Prostate gland (tissue), 2 donors: ENCODE measurements at regions not wholly inside any gene's neighbourhood (a gene's known extent, or its start where the extent isn't known, plus 50 kb on each side); places are given as distances from the start of the nearest gene placed in this dataset.

Experiments
- DNase-seq: peaks from one replicate; pipeline ENCODE4 v3.0.0-alpha.2; 2019; ENCODE audit warnings: low spot score
- H3K27ac ChIP-seq, 2 donors: fragments of 200-600 bp; sonication (generic); 2 replicates each; pipeline ENCODE4 v1.5.1; 2017 to 2019
- H3K27me3 ChIP-seq: fragments of 200-600 bp; sonication (generic); replicated peaks from 2 replicates; pipeline ENCODE4 v1.5.1; 2019; ENCODE audit not compliant: insufficient read depth
- H3K36me3 ChIP-seq, 2 donors: fragments of 200-600 bp; sonication (generic); 1 replicate in 1 of 2; 2 replicates in 1 of 2; pipeline versions ENCODE4 v1.5.1 to v1.8.1; 2017 to 2019
- H3K4me1 ChIP-seq: fragments of 200-600 bp; sonication (generic); replicated peaks from 2 replicates; pipeline ENCODE4 v1.5.1; 2019
- H3K4me3 ChIP-seq, 2 donors: fragments of 200-600 bp; sonication (generic); 2 replicates each; pipeline ENCODE4 v1.5.1; 2017 to 2019
- H3K9me3 ChIP-seq: fragments of 200-600 bp; sonication (generic); 2 replicates; pipeline ENCODE4 v1.5.1; 2017
- POLR2A ChIP-seq: fragments of 450-650 bp; IDR thresholded peaks from one replicate; pipeline ENCODE4 v1.6.1; 2016; ENCODE audit warnings: antibody characterized with exemption, mild to moderate bottlenecking
- POLR2AphosphoS5 ChIP-seq: sonication (generic); formaldehyde crosslinking; IDR thresholded peaks from one replicate; pipeline ENCODE4 v1.6.1; 2017; ENCODE audit warnings: antibody characterized with exemption
- WGBS: methylation state at CpG from one replicate; pipeline ENCODE4 v1.1.5; 2018; 5-methylcytosine and 5-hydroxymethylcytosine counted together
- intact Hi-C: fragments of 100-400 bp; cut with DNase I; formaldehyde crosslinking; loops from one replicate; pipeline ENCODE4 v1.14.2; 2022
- TF ChIP-seq, protein P1 (sequence below), 4 experiments: fragments of 200-600 bp in 2 of 4; fragments of 450-650 bp in 2 of 4; sonication (generic) in 2 of 4; IDR thresholded peaks; 1 replicate in 3 of 4; 2 replicates in 1 of 4; pipeline ENCODE4 v1.5.1; 2016 to 2019; ENCODE audit warnings: antibody characterized with exemption in 4 of 4, mild to moderate bottlenecking in 2 of 4, moderate library complexity in 2 of 4

DNA sequence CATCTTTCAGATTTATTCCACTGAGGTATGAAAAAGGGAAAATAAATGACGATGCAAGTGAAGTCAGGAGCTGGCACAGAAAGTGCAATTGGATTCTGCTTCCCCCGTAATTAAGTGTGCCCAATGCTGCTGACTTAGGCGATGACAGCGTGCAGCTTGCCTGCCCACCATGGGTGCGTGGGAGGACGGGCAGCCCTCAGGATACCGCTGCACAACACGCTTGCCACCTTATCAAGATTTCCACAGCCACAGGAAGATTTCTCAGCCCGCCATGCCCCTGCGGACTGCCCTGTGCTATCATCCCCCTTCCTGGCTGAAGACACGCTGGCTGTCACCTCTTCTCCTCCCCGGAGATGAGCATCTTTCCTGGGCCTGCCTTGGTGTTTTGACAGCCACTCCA, 103.3 kb upstream of the BACH2 start:
- Histone ChIP-seq H3K9me3 (no peaks in the 10 kb centered on the region), H3K27ac (no peak overlapping the region), H3K27me3 (no peaks in the 10 kb centered on the region), H3K4me3 (no peak overlapping the region), H3K4me1 (no peaks in the 10 kb centered on the region), H3K36me3 (no peaks in the 10 kb centered on the region)
- 85% methylated on average over 12 of the region's 12 CpGs for whole genome bisulfite sequencing
- intact Hi-C loops: loop anchor here (10.0 kb wide), 1 partner anchor 455 kb away; no protein-coding TSS in a partner anchor
- TF ChIP-seq, protein P1, sequence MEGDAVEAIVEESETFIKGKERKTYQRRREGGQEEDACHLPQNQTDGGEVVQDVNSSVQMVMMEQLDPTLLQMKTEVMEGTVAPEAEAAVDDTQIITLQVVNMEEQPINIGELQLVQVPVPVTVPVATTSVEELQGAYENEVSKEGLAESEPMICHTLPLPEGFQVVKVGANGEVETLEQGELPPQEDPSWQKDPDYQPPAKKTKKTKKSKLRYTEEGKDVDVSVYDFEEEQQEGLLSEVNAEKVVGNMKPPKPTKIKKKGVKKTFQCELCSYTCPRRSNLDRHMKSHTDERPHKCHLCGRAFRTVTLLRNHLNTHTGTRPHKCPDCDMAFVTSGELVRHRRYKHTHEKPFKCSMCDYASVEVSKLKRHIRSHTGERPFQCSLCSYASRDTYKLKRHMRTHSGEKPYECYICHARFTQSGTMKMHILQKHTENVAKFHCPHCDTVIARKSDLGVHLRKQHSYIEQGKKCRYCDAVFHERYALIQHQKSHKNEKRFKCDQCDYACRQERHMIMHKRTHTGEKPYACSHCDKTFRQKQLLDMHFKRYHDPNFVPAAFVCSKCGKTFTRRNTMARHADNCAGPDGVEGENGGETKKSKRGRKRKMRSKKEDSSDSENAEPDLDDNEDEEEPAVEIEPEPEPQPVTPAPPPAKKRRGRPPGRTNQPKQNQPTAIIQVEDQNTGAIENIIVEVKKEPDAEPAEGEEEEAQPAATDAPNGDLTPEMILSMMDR (IDR thresholded peaks at IDR 0.05): no peak
- no peak for TF ChIP-seq POLR2A
- TF ChIP-seq POLR2AphosphoS5: no peak
- no peak for DNase-seq

DNA sequence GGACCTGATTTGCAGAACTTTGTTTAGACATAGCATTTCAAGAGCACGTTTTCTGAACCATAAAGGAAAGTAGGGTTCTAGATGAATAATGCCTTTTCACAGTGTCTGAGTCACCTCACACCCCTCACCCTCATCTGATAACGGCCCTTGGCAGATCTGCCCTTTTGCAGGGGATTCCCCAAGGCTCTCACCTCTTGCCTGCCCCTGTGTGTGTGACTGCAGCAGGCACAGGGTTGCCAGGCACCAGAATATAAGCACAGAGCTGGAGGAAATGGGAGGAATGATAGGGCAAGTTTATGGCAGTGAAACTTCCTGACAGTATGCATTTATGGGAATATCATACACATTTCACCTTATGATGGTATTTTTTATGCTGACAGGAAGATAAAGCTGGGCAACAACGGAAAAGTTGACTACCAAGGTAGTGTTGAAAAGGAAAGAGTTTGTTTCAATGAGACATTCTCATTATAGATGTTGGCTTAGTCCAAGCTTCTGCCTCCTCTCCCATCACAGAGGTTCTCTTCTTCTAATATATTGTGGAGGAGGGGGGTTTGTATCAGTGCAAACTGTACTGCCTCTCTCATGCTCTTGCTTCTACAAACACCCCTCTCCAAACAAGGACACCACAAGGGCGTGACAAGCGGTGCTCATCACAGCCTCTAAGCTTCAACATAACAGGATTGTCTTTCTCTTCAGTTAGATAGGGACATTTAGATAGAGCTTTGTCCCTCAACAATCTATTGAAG, 101.5 kb upstream of the BACH2 start:
- Histone ChIP-seq H3K27me3 (no peaks in the 10 kb centered on the region), H3K9me3 (no peaks in the 10 kb centered on the region), H3K36me3 (no peaks in the 10 kb centered on the region), H3K4me3 (no peak overlapping the region), H3K27ac (no peak overlapping the region), H3K4me1 (no peaks in the 10 kb centered on the region)
- intact Hi-C loops: loop anchor here (10.0 kb wide), 1 partner anchor 453 kb away; no protein-coding TSS in a partner anchor
- DNase-seq: no peak
- 68% methylated on average over 5 of the region's 5 CpGs for WGBS
- no peak for TF ChIP-seq POLR2AphosphoS5

- WGBS: 78% methylated on average over 4 of the region's 4 CpGs
- DNase-seq: no peak
- intact Hi-C loops: loop anchor here (10.0 kb wide), 1 partner anchor 452 kb away; no protein-coding TSS in a partner anchor
Observed at GRCh38 chr6:90397047-90397446, 100.4 kb upstream of the BACH2 start.

DNA sequence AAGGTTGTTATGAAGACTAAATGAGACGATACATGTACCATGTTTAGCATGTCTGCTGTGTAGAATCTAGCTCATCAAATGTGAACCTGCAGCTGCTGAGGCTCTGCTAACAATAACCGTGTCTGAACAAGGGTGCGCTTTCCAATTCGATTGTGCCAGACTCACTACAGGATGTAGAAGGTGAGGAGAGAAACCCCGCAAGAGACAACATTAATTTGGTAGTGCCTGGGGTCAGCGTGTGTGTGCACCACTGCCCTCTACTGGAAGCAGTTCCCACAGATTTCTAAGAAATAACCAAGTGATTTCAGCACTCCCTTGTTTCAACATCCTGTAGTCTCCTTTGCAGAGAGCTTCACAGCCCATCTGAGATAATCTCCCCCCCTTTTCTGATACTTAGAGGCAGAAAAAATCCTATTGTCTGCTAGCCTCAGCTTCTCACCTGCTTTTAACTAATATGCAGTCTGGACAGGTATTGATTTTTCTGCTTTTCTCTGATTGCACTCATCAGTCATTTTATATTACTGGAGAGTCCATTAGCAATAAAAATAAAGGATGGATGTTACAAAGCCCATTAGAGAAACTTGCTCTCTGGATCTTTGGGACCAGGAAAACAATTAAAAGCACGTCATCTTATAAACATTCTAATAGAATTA, 96.7 kb upstream of the BACH2 start:
- peak; percentile 63 for DNase-seq

More at GRCh38 chr6:90397047-90397446, 100.4 kb upstream of the BACH2 start:
- Histone ChIP-seq H3K9me3 (no peaks in the 10 kb centered on the region), H3K36me3 (no peaks in the 10 kb centered on the region), H3K4me3 (no peak overlapping the region), H3K4me1 (no peaks in the 10 kb centered on the region), H3K27ac (no peak overlapping the region), H3K27me3 (no peaks in the 10 kb centered on the region)
- TF ChIP-seq, protein P1 (IDR thresholded peaks at IDR 0.05): no peak
- TF ChIP-seq POLR2AphosphoS5 (no peak), POLR2A (no peak)

DNA sequence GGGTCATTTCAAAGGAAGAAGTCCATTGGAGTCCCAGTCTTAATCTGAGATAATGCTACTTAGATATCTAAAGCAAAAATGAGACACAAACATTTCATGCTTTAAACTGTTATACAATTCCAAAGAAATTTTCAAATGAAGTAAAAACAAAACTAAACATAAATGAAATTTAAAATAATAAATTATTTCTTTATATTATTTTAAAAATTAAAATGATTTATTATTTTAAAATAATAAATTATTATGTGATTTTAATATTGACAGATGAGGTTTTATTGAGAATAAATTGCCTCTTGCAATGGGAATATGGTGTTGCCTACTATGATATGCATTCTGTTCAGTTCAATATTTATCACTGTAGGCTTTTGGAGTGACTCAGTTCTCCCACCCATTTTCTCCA, 93.7 kb upstream of the BACH2 start:
- Histone ChIP-seq H3K4me3 (no peak overlapping the region), H3K27ac (no peak overlapping the region), H3K4me1 (no peaks in the 10 kb centered on the region), H3K36me3 (no peaks in the 10 kb centered on the region), H3K9me3 (no peaks in the 10 kb centered on the region), H3K27me3 (no peaks in the 10 kb centered on the region)
- no peak for DNase-seq
- intact Hi-C loops: loop anchor here (5.0 to 10.0 kb wide), 4 partner anchors 87 to 446 kb away; partner anchors contain the start of gene BACH2
- TF ChIP-seq, protein P1 (IDR thresholded peaks at IDR 0.05): no peak
- TF ChIP-seq POLR2A (no peak), POLR2AphosphoS5 (no peak)

More for the DNA sequence above, 96.7 kb upstream of the BACH2 start:
- no peaks in the 10 kb centered on the region for H3K9me3 ChIP-seq
- no peak overlapping the region for H3K4me3 ChIP-seq
- no peaks in the 10 kb centered on the region for H3K4me1 ChIP-seq
- no peak for TF ChIP-seq POLR2A
- TF ChIP-seq, protein P1 (IDR thresholded peaks at IDR 0.05): peak; percentile 53 to 77 (median 72)
- TF ChIP-seq POLR2AphosphoS5: peak; percentile 49
- no peak overlapping the region for H3K27ac ChIP-seq
- WGBS: 32% methylated on average over 7 of the region's 7 CpGs
- intact Hi-C loops: loop anchor here (2.0 to 10.0 kb wide), 5 partner anchors 84 to 449 kb away; partner anchors contain the start of gene BACH2
- no peaks in the 10 kb centered on the region for H3K36me3 ChIP-seq
- H3K27me3 ChIP-seq: no peaks in the 10 kb centered on the region
